GM19324 (cell line): ENCODE measurements at regions not wholly inside any gene's neighbourhood (a gene's known extent, or its start where the extent isn't known, plus 50 kb on each side); places are given as distances from the start of the nearest gene placed in this dataset.

ENCODE experiments used
- ATAC-seq: cut with Tn5 transposase; IDR thresholded peaks from one replicate; pipeline ENCODE4 v1.9.1; 2021; ENCODE audit warnings: mild to moderate bottlenecking, moderate library complexity; ENCODE audit not compliant: unreplicated experiment, low FRiP score

- no peak for ATAC-seq
Observed at GRCh38 chr2:12320027-12320734, 396.6 kb upstream of the TRIB2 start.

GRCh38 chr2:12320991-12321641, 395.6 kb upstream of the TRIB2 start:
- ATAC-seq, result no peak

DNA sequence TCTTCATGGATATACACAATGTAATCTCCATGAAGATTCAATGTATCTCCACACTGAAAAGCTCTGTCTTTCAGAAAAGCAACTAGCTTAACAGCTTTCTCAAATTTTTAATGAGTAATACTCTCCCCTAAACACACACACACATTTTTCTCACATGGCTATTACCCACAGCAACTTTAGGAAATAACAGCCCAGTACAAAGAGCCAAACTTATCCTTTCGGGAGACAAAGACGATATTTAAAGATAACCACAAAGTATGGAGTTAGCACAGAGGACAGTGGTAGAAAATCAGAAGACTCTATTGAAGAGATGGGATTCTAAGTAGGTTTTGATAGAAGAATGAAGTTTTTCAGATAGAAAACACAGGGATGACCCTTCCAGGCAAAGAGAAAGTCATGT, 394.9 kb upstream of the TRIB2 start:
- ATAC-seq, result no peak

- ATAC-seq, result no peak
Observed at GRCh38 chr2:12325806-12326205, 390.9 kb upstream of the TRIB2 start.

- ATAC-seq, result no peak
Observed at GRCh38 chr2:12326449-12327190, 390.1 kb upstream of the TRIB2 start.

DNA sequence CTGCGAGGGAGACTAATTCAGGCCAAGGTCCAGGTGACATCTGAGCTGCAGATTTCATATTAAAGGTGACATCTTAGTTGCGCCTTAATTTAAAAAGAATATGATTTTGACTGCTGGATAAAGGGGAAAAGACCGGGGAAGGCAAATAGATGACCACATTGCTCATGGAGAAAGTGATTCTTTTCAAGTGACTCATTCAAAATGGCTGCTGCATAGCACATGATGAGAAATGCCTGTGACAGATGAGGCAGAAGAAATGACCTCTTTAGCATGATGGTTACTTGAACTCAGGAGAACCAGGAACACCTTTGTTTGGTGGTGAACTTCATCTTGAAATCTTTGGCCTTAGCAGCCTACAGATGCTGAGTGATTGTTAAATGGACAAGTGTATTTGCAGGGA, 385.8 kb upstream of the TRIB2 start:
- ATAC-seq, result no peak

DNA sequence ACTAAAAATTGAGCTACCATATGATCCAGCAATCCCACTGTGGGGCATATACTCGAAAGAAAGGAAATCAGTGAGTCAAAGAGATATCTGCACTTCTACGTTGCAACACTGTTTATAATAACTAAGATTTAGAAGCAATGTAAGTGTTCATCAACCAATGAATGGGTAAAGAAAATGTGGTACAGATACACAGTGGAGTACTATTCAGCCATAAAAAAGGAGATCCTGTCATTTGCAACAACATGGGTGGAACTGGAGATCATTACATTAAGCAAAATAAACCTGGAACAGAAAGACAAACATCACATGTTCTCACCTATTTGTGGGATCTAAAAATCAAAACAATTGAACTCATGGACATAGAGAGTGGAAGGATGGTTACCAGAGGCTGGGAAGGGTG, 385.0 kb upstream of the TRIB2 start:
- ATAC-seq, result no peak

GRCh38 chr2:12333293-12333692, 383.4 kb upstream of the TRIB2 start:
- ATAC-seq, result no peak

DNA sequence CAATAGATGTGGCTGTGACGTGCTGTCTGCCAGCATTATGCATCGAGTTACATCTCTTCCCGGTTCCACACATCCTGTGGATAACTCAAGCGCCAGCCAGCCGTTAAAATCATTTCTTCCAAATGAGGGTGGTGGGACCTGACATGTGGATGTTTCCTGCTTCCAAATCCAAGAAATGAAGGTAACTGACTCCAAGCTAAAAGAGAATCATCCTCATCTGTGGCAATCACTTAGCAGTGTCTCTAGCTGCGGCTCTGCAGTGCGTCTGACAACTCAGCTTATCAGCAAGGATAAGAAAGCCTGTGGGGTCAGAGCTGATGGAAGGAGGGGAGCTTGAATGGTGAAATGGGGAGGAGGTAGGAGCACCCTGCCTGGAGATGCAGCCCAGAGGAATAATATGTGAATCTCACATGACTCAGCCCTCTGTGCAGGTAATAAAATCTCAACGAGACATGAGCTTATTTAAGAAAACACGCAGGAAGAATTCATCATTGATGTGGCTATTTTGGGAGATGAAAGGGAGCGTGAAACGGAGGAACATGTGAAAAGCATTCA, 382.2 kb upstream of the TRIB2 start:
- no peak for ATAC-seq

- no peak for ATAC-seq
Observed at GRCh38 chr2:12335131-12335530, 381.6 kb upstream of the TRIB2 start.

DNA sequence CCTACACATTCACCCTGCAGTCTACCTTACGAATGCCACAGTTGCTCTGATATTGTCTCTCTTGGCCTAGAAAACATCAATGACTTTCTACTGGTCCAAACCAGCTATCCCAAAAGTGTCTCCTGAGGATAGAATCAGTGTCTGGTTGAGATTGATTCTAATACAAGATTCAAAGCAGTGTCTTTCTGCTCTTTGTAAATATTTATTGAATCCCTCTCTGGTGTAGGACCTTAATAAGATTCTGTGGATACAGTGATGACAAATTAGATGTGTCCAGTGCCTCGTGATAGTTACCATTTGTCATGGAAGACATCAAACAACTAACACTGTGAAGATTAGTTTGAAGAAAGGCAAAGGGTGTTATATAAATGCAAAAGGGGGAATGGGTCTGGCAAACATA, 380.7 kb upstream of the TRIB2 start:
- ATAC-seq, result no peak

- no peak for ATAC-seq
Observed at GRCh38 chr2:12338946-12339697, 377.6 kb upstream of the TRIB2 start.

- no peak for ATAC-seq
Observed at GRCh38 chr2:12340164-12340563, 376.6 kb upstream of the TRIB2 start.

GRCh38 chr2:12341215-12341614, 375.5 kb upstream of the TRIB2 start:
- ATAC-seq, result no peak

- no peak for ATAC-seq
Observed at GRCh38 chr2:12341920-12342319, 374.8 kb upstream of the TRIB2 start.

GRCh38 chr2:12343141-12343540, 373.6 kb upstream of the TRIB2 start:
- ATAC-seq, result no peak

GRCh38 chr2:12347066-12347493, 369.7 kb upstream of the TRIB2 start:
- no peak for ATAC-seq

DNA sequence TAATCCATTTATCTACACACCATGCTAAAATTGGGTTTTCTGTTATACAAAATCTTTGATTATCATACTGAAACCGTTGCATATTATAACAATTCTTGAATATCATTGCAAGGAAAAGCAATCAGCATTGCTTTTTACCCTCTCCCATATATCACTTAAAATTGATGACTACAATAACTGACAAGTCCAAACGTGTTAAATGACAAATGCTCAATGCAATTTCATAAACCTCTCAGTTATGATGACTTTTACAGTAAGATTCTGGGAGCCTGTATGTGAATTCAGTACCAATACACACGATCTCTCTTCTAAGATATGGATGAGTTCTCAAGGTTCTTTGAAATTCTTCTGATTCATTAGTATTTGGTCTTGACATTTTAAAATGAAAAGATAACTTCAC, 368.5 kb upstream of the TRIB2 start:
- no peak for ATAC-seq

- no peak for ATAC-seq
Observed at GRCh38 chr2:12350821-12351220, 365.9 kb upstream of the TRIB2 start.

DNA sequence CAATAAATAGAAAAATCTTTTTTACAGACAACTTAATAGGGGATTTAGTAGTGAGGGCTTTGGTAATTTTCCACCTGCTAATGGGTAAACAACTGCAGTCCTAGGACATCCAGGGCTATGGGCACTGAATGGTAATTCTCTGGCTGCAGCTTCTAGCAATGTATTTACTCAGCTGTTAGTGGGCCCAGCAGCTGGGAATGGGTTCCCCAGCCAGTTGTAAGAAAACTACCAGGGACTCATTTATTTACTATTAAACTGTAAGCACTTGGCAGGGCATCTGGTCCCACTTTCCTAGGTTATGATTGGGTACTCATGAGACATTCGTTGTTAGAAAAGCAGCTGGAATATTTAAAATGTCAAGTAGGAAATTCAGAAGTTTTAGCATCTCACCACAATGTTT, 363.8 kb upstream of the TRIB2 start:
- ATAC-seq, result no peak

GRCh38 chr2:12361506-12361905, 355.2 kb upstream of the TRIB2 start:
- no peak for ATAC-seq
